ENCODE measurements at regions not wholly inside any gene's neighbourhood (a gene's known extent, or its start where the extent isn't known, plus 50 kb on each side); places are given as distances from the start of the nearest gene placed in this dataset.

GRCh38 chr1:187570166-187570565 is 741.4 kb downstream of the PLA2G4A start (continued):
- TF ChIP-seq MAX (IDR thresholded peaks at IDR 0.05) = no peak
- TF ChIP-seq EGR1 (IDR thresholded peaks at IDR 0.05; ENCODE audit: low read depth in 2 of 2) = no peak

- no peaks in the 10 kb centered on the region for H3K27me3 ChIP-seq (ENCODE audit: control insufficient read depth in 4 of 4, insufficient read depth in 4 of 4, low read length in 3 of 4)
- H3K27ac ChIP-seq (ENCODE audit: low read depth in 1 of 2, low read length in 2 of 2) = no peak overlapping the region
- no peak overlapping the region for H3K4me3 ChIP-seq (ENCODE audit: low read depth in 1 of 3, low read length in 3 of 3)
- TF ChIP-seq SP1 (IDR thresholded peaks at IDR 0.05) (no peak), EGR1 (IDR thresholded peaks at IDR 0.05; ENCODE audit: low read depth in 2 of 2) (no peak), HNF4G (IDR thresholded peaks at IDR 0.05) (no peak), RAD21 (IDR thresholded peaks at IDR 0.05) (no peak), MAX (IDR thresholded peaks at IDR 0.05) (no peak), ZBTB33 (IDR thresholded peaks at IDR 0.05) (no peak), RXRA (IDR thresholded peaks at IDR 0.05) (no peak), ATF3 (IDR thresholded peaks at IDR 0.05) (no peak), NR2F2 (IDR thresholded peaks at IDR 0.05) (no peak), REST (IDR thresholded peaks at IDR 0.05) (no peak), FOXA2 (IDR thresholded peaks at IDR 0.05) (no peak)
- WGBS = 31% methylated on average over 1 of the region's 1 CpG
- no peaks in the 10 kb centered on the region for H3K4me1 ChIP-seq (ENCODE audit: control insufficient read depth in 4 of 4, insufficient read depth in 4 of 4, low read length in 3 of 4)
- H3K36me3 ChIP-seq (ENCODE audit: control insufficient read depth in 4 of 4, insufficient read depth in 3 of 4, low read depth in 1 of 4, low read length in 3 of 4) = no peaks in the 10 kb centered on the region
- H3K9me3 ChIP-seq (ENCODE audit: control insufficient read depth in 4 of 4, low read length in 3 of 4) = no peaks in the 10 kb centered on the region
- no peak overlapping the region for H3K9ac ChIP-seq (ENCODE audit: low read depth in 1 of 2, low read length in 2 of 2)
- DNase-seq (ENCODE audit: low spot score) = no peak
These were observed 748.9 kb downstream of the PLA2G4A start for GRCh38 chr1:187577610-187578009.

GRCh38 chr1:187588917-187589316 is 760.2 kb downstream of the PLA2G4A start:
- no peaks in the 10 kb centered on the region for H3K36me3 ChIP-seq (ENCODE audit: control insufficient read depth in 4 of 4, insufficient read depth in 3 of 4, low read depth in 1 of 4, low read length in 3 of 4)
- H3K27ac ChIP-seq (ENCODE audit: low read depth in 1 of 2, low read length in 2 of 2) = no peak overlapping the region
- WGBS = 81% methylated on average over 3 of the region's 3 CpGs
- H3K9ac ChIP-seq (ENCODE audit: low read depth in 1 of 2, low read length in 2 of 2) = no peak overlapping the region
- no peak for DNase-seq (ENCODE audit: low spot score)
- H3K27me3 ChIP-seq (ENCODE audit: control insufficient read depth in 4 of 4, insufficient read depth in 4 of 4, low read length in 3 of 4) = no peaks in the 10 kb centered on the region
- no peak overlapping the region for H3K4me3 ChIP-seq (ENCODE audit: low read depth in 1 of 3, low read length in 3 of 3)
- H3K4me1 ChIP-seq (ENCODE audit: control insufficient read depth in 4 of 4, insufficient read depth in 4 of 4, low read length in 3 of 4) = no peaks in the 10 kb centered on the region
- H3K9me3 ChIP-seq (ENCODE audit: control insufficient read depth in 4 of 4, low read length in 3 of 4) = no peaks in the 10 kb centered on the region
- TF ChIP-seq TAF1 (conservative IDR thresholded peaks at IDR 0.05) = no peak
- TF ChIP-seq REST (IDR thresholded peaks at IDR 0.05) = no peak
- TF ChIP-seq YY1 (IDR thresholded peaks at IDR 0.05) = no peak
- no peak for TF ChIP-seq RXRA (IDR thresholded peaks at IDR 0.05)
- TF ChIP-seq EGR1 (IDR thresholded peaks at IDR 0.05; ENCODE audit: low read depth in 2 of 2) = no peak
- no peak for TF ChIP-seq FOXA1 (IDR thresholded peaks at IDR 0.05)
- no peak for TF ChIP-seq HNF4G (IDR thresholded peaks at IDR 0.05)
- TF ChIP-seq MAX (IDR thresholded peaks at IDR 0.05) = no peak
- no peak for TF ChIP-seq CTCF (IDR thresholded peaks at IDR 0.05; ENCODE audit: low read depth, low read length, missing input control)
- TF ChIP-seq ZBTB33 (IDR thresholded peaks at IDR 0.05) = no peak
- TF ChIP-seq SP1 (IDR thresholded peaks at IDR 0.05) = no peak
- TF ChIP-seq JUND (IDR thresholded peaks at IDR 0.05) = no peak

Measured in liver (tissue), 8 donors.